OCI-LY3 (cell line): ENCODE measurements at regions not wholly inside any gene's neighbourhood (a gene's known extent, or its start where the extent isn't known, plus 50 kb on each side); places are given as distances from the start of the nearest gene placed in this dataset.
A peak's percentile ranks its signal among the peaks of the same experiment; 100 is the strongest.
"Not testable (repeated sequence)": the region's sequence is repeated elsewhere in the genome, so short reads cannot be mapped to it uniquely, and the experiment has no call there.

ENCODE experiments used
- H2AFZ ChIP-seq: fragments of 200-600, 300-600 bp; shearing (Covaris generic); 2 replicates; pipeline ENCODE4 v1.6.0; 2014; ENCODE audit warnings: antibody characterized with exemption, low read depth, low read length
- H3K27ac ChIP-seq: fragments of 200-600, 300-600 bp; sonication (generic); 2 replicates; pipeline ENCODE4 v1.5.1; 2014; ENCODE audit warnings: mild to moderate bottlenecking, low read length, moderate library complexity, mixed read lengths
- H3K27me3 ChIP-seq: fragments of 200-600, 300-600 bp; sonication (generic); 2 replicates; pipeline ENCODE4 v1.6.1; 2014; ENCODE audit warnings: low read depth, low read length, mixed read lengths
- H3K36me3 ChIP-seq: fragments of 200-600, 300-600 bp; sonication (generic); replicated peaks from 2 replicates; pipeline ENCODE3; 2014; ENCODE audit warnings: low read depth, low read length, mixed read lengths
- H3K4me1 ChIP-seq: fragments of 300-600, 200-600 bp; sonication (generic); 2 replicates; pipeline ENCODE4 v1.6.1; 2014; ENCODE audit warnings: low read length, mixed read lengths
- H3K4me2 ChIP-seq: fragments of 200-600, 300-600 bp; sonication (generic); 2 replicates; pipeline ENCODE4 v1.6.1; 2014; ENCODE audit warnings: low read length, mixed read lengths
- H3K4me3 ChIP-seq: fragments of 300-600, 200-600 bp; sonication (generic); 2 replicates; pipeline ENCODE4 v1.5.1; 2014; ENCODE audit warnings: antibody characterized with exemption, mild to moderate bottlenecking, low read length, moderate library complexity
- H3K79me2 ChIP-seq: fragments of 300-600, 200-600 bp; shearing (Covaris generic); 2 replicates; pipeline ENCODE4 v1.6.1; 2014; ENCODE audit warnings: mild to moderate bottlenecking, low read length, mixed read lengths
- H3K9ac ChIP-seq: fragments of 300-600, 200-600 bp; shearing (Covaris generic); 2 replicates; pipeline ENCODE4 v1.6.0; 2014; ENCODE audit warnings: mild to moderate bottlenecking, low read length, moderate library complexity
- H3K9me3 ChIP-seq: fragments of 200-600, 300-600 bp; shearing (Covaris generic); 2 replicates; pipeline ENCODE4 v1.6.1; 2014; ENCODE audit warnings: low read length, mixed read lengths; ENCODE audit not compliant: insufficient read depth
- H4K20me1 ChIP-seq: fragments of 200-600, 300-600 bp; sonication (generic); 2 replicates; pipeline ENCODE4 v1.6.1; 2016; ENCODE audit warnings: low read length, mixed read lengths; ENCODE audit not compliant: insufficient read depth
- CTCF ChIP-seq: fragments of 200-600, 300-600 bp; sonication (generic); IDR thresholded peaks from 2 replicates; pipeline ENCODE4 v1.5.1; 2014; ENCODE audit warnings: antibody characterized with exemption, low read length, low read depth
- EZH2phosphoT487 ChIP-seq: fragments of 200-600 bp; shearing (Covaris generic); IDR thresholded peaks from 2 replicates; pipeline ENCODE4 v1.6.1; 2018; ENCODE audit warnings: antibody characterized with exemption, mixed run types, low read depth

GRCh38 chr18:70781860-70782453, 493.1 kb downstream of the SOCS6 start:
- Histone ChIP-seq H3K4me1 (peaks cover 4% of the 10 kb centered on the region; the same call in 1 of the 2 replicates), H3K79me2 (no peaks in the 10 kb centered on the region), H2AFZ (peak overlapping the region; percentile 40), H3K9ac (no peak overlapping the region), H4K20me1 (no peaks in the 10 kb centered on the region), H3K27ac (no peak overlapping the region), H3K9me3 (no peaks in the 10 kb centered on the region), H3K36me3 (no peaks in the 10 kb centered on the region), H3K4me2 (peak overlapping the region; percentile 66), H3K4me3 (peak overlapping the region; percentile 48), H3K27me3 (peaks cover 31% of the 10 kb centered on the region; the same call in 1 of the 2 replicates)
- TF ChIP-seq CTCF (peak; percentile 99), EZH2phosphoT487 (no peak)

GRCh38 chr18:70766254-70766653, 477.4 kb downstream of the SOCS6 start:
- not testable (repeated sequence) for H3K27ac ChIP-seq, H3K79me2 ChIP-seq, H4K20me1 ChIP-seq, H2AFZ ChIP-seq, H3K4me3 ChIP-seq, H3K27me3 ChIP-seq, H3K4me2 ChIP-seq, H3K9me3 ChIP-seq, H3K4me1 ChIP-seq, H3K36me3 ChIP-seq, H3K9ac ChIP-seq

GRCh38 chr18:70762812-70763211, 474.0 kb downstream of the SOCS6 start:
- Histone ChIP-seq H3K9me3 (no peaks in the 10 kb centered on the region), H3K27ac (no peak overlapping the region), H4K20me1 (no peaks in the 10 kb centered on the region), H2AFZ (no peak overlapping the region), H3K79me2 (no peaks in the 10 kb centered on the region), H3K9ac (no peak overlapping the region), H3K4me3 (no peak overlapping the region), H3K4me1 (no peaks in the 10 kb centered on the region), H3K4me2 (no peak overlapping the region), H3K36me3 (no peaks in the 10 kb centered on the region), H3K27me3 (no peaks in the 10 kb centered on the region)
- TF ChIP-seq CTCF (no peak), EZH2phosphoT487 (no peak)

GRCh38 chr18:70758780-70759179, 469.9 kb downstream of the SOCS6 start:
- Histone ChIP-seq H3K4me2 (no peak overlapping the region), H3K9me3 (no peaks in the 10 kb centered on the region), H4K20me1 (no peaks in the 10 kb centered on the region), H3K36me3 (no peaks in the 10 kb centered on the region), H3K27ac (no peak overlapping the region), H3K79me2 (no peaks in the 10 kb centered on the region), H3K27me3 (no peaks in the 10 kb centered on the region), H2AFZ (no peak overlapping the region), H3K9ac (no peak overlapping the region), H3K4me1 (no peaks in the 10 kb centered on the region), H3K4me3 (no peak overlapping the region)
- TF ChIP-seq EZH2phosphoT487: no peak
- no peak for TF ChIP-seq CTCF

GRCh38 chr18:70754486-70754885, 465.6 kb downstream of the SOCS6 start:
- Histone ChIP-seq H3K4me3 (no peak overlapping the region), H3K4me1 (no peaks in the 10 kb centered on the region), H3K79me2 (no peaks in the 10 kb centered on the region), H3K36me3 (no peaks in the 10 kb centered on the region), H3K9me3 (0 out of 2 replicates have a peak, but pooled peaks cover 5% of the 10 kb centered on the region), H3K9ac (no peak overlapping the region), H2AFZ (no peak overlapping the region), H3K4me2 (no peak overlapping the region), H3K27ac (no peak overlapping the region), H4K20me1 (no peaks in the 10 kb centered on the region), H3K27me3 (no peaks in the 10 kb centered on the region)
- TF ChIP-seq CTCF (no peak), EZH2phosphoT487 (no peak)
